Motor neuron (in vitro differentiated cells): ENCODE measurements at regions not wholly inside any gene's neighbourhood (a gene's known extent, or its start where the extent isn't known, plus 50 kb on each side); places are given as distances from the start of the nearest gene placed in this dataset.
A peak's percentile ranks its signal among the peaks of the same experiment; 100 is the strongest.

Source experiments
- ATAC-seq, 8 experiments: fragments of 200-7000 bp; cut with Tn5 transposase; replicated peaks in 6 of 8; 2 replicates each; pipeline ENCODE4 v1.8.0; 2021; ENCODE audit warnings: mild to moderate bottlenecking in 8 of 8, moderate library complexity in 8 of 8
- H3K27ac ChIP-seq, 2 donors: fragments of 250-450 bp; sonication (Bioruptor Pico); 2 replicates each; pipeline ENCODE4 v1.9.0; 2021; ENCODE audit warnings: antibody characterized with exemption in 2 of 2, mild to moderate bottlenecking in 2 of 2, moderate library complexity in 1 of 2
- H3K4me1 ChIP-seq, 2 donors: fragments of 250-450 bp; sonication (Bioruptor Pico); replicated peaks in 1 of 2; 2 replicates each; pipeline ENCODE4 v1.6.1; 2021; ENCODE audit warnings: antibody characterized with exemption in 2 of 2, mild to moderate bottlenecking in 2 of 2, moderate library complexity in 1 of 2
- H3K4me3 ChIP-seq, 5 donors: fragments of 250-450 bp; sonication (Bioruptor Pico); 2 replicates each; pipeline ENCODE4 v1.9.0; 2021; ENCODE audit warnings: antibody characterized with exemption in 5 of 5, mild to moderate bottlenecking in 5 of 5, moderate library complexity in 4 of 5
- WGBS, 10 experiments: fragments of 450-650 bp; shearing (Covaris generic); methylation state at CpG; one replicate each; pipeline ENCODE4 v1.0.0; 2022; 5-methylcytosine and 5-hydroxymethylcytosine counted together
- in situ Hi-C, 9 experiments: fragments of 400-800 bp; cut with MboI; loops; one replicate each; pipeline ENCODE4 v1.15.0; 2021; ENCODE audit warnings: low sequenced_read_pairs in 9 of 9, low pct_unique_long_range_greater_than_20kb in 2 of 9; ENCODE audit not compliant: unreplicated experiment in 9 of 9

GRCh38 chr2:48845684-48846083 is 90.2 kb upstream of the LHCGR start:
- in situ Hi-C loops = no loop called here
- WGBS, 10 experiments = 22 to 82% (median 51%) methylated on average over 1 to 3 of the region's 3 CpGs; no CpG with 5 or more reads in 2 of the 10 experiments
- H3K4me1 ChIP-seq = no peaks in the 10 kb centered on the region
- ATAC-seq = no peak
- H3K27ac ChIP-seq = no peak overlapping the region
- no peak overlapping the region for H3K4me3 ChIP-seq

GRCh38 chr2:48844417-48845155 is 89.1 kb upstream of the LHCGR start:
- WGBS, 10 experiments = 0 to 90% (median 40%) methylated on average over 1 to 3 of the region's 3 CpGs; no CpG with 5 or more reads in 3 of the 10 experiments
- in situ Hi-C loops = no loop called here
- Histone ChIP-seq H3K27ac (no peak overlapping the region), H3K4me1 (no peaks in the 10 kb centered on the region), H3K4me3 (no peak overlapping the region)
- ATAC-seq = peak in 1 of 8 experiments; percentile 51

- H3K27ac ChIP-seq = no peak overlapping the region
- in situ Hi-C loops = no loop called here
Measured at GRCh38 chr2:48841126-48841525, 85.6 kb upstream of the LHCGR start.

GRCh38 chr2:48838029-48838428 is 82.5 kb upstream of the LHCGR start:
- in situ Hi-C loops = no loop called here
- H3K4me1 ChIP-seq = no peaks in the 10 kb centered on the region
- ATAC-seq = no peak
- H3K4me3 ChIP-seq = no peak overlapping the region
- WGBS, 10 experiments = 6 to 100% (median 67%) methylated on average over 1 to 2 of the region's 2 CpGs
- H3K27ac ChIP-seq = no peak overlapping the region

More at GRCh38 chr2:48841126-48841525, 85.6 kb upstream of the LHCGR start:
- Histone ChIP-seq H3K4me1 (no peaks in the 10 kb centered on the region), H3K4me3 (no peak overlapping the region)
- peak in 1 of 8 experiments; percentile 15 for ATAC-seq
- WGBS, 10 experiments = 60 to 100% (median 100%) methylated on average over 1 to 2 of the region's 2 CpGs; no CpG with 5 or more reads in 3 of the 10 experiments

GRCh38 chr2:48829569-48829968 is 74.0 kb upstream of the LHCGR start:
- H3K27ac ChIP-seq = no peak overlapping the region
- ATAC-seq = no peak
- in situ Hi-C loops = no loop called here
- no peak overlapping the region for H3K4me3 ChIP-seq
- no peaks in the 10 kb centered on the region for H3K4me1 ChIP-seq

GRCh38 chr2:48829036-48829435 is 73.5 kb upstream of the LHCGR start:
- ATAC-seq = peak in 3 of 8 experiments; percentile 23 to 48 (median 31)
- in situ Hi-C loops = no loop called here
- Histone ChIP-seq H3K27ac (no peak overlapping the region), H3K4me1 (no peaks in the 10 kb centered on the region), H3K4me3 (no peak overlapping the region)

- 40 to 100% (median 81%) methylated on average over 1 to 3 of the region's 4 CpGs; no CpG with 5 or more reads in 6 of the 10 experiments for WGBS, 10 experiments
- in situ Hi-C loops = no loop called here
- H3K27ac ChIP-seq = no peak overlapping the region
- no peak overlapping the region for H3K4me3 ChIP-seq
- H3K4me1 ChIP-seq = no peaks in the 10 kb centered on the region
- ATAC-seq = no peak
Measured at GRCh38 chr2:48826986-48827385, 71.5 kb upstream of the LHCGR start.

GRCh38 chr2:48824116-48824515 is 68.6 kb upstream of the LHCGR start:
- H3K27ac ChIP-seq = no peak overlapping the region
- WGBS, 10 experiments = 10 to 100% (median 50%) methylated on average over 1 to 3 of the region's 3 CpGs; no CpG with 5 or more reads in 2 of the 10 experiments
- ATAC-seq = peak in 1 of 8 experiments; percentile 49
- in situ Hi-C loops = loop anchor here in 1 of 9 experiments (25.0 kb wide), 1 partner anchor 88 kb away; no protein-coding TSS in a partner anchor
- H3K4me1 ChIP-seq = no peaks in the 10 kb centered on the region
- no peak overlapping the region for H3K4me3 ChIP-seq

- in situ Hi-C loops = loop anchor here in 1 of 9 experiments (25.0 kb wide), 1 partner anchor 93 kb away; no protein-coding TSS in a partner anchor
- H3K4me3 ChIP-seq = no peak overlapping the region
- H3K4me1 ChIP-seq = no peaks in the 10 kb centered on the region
- ATAC-seq = no peak
- WGBS, 10 experiments = 5 to 95% (median 56%) methylated on average over 1 to 2 of the region's 2 CpGs; no CpG with 5 or more reads in 1 of the 10 experiments
- H3K27ac ChIP-seq = no peak overlapping the region
Measured at GRCh38 chr2:48819206-48819735, 63.7 kb upstream of the LHCGR start.

GRCh38 chr2:48817355-48817754 is 61.8 kb upstream of the LHCGR start:
- WGBS, 10 experiments = 0 to 67% (median 25%) methylated on average over 1 of the region's 1 CpG; no CpG with 5 or more reads in 1 of the 10 experiments
- Histone ChIP-seq H3K27ac (no peak overlapping the region), H3K4me3 (no peak overlapping the region), H3K4me1 (no peaks in the 10 kb centered on the region)
- ATAC-seq = no peak
- in situ Hi-C loops = loop anchor here in 1 of 9 experiments (25.0 kb wide), 1 partner anchor 95 kb away; no protein-coding TSS in a partner anchor

GRCh38 chr2:48812416-48812815 is 56.9 kb upstream of the LHCGR start:
- Histone ChIP-seq H3K27ac (no peak overlapping the region), H3K4me1 (no peaks in the 10 kb centered on the region), H3K4me3 (no peak overlapping the region)
- ATAC-seq = peak in 3 of 8 experiments; percentile 63 to 99 (median 84)
- WGBS, 10 experiments = 20 to 50% (median 25%) methylated on average over 1 of the region's 1 CpG; no CpG with 5 or more reads in 7 of the 10 experiments
- in situ Hi-C loops = loop anchor here in 1 of 9 experiments (25.0 kb wide), 1 partner anchor 100 kb away; no protein-coding TSS in a partner anchor

GRCh38 chr2:48808311-48808710 is 52.8 kb upstream of the LHCGR start:
- Histone ChIP-seq H3K4me1 (no peaks in the 10 kb centered on the region), H3K4me3 (no peak overlapping the region), H3K27ac (no peak overlapping the region)
- in situ Hi-C loops = loop anchor here in 1 of 9 experiments (25.0 kb wide), 1 partner anchor 104 kb away; no protein-coding TSS in a partner anchor
- 80 to 100% (median 83%) methylated on average over 1 of the region's 1 CpG; no CpG with 5 or more reads in 5 of the 10 experiments for WGBS, 10 experiments
- no peak for ATAC-seq
